ENCODE measurements at regions not wholly inside any gene's neighbourhood (a gene's known extent, or its start where the extent isn't known, plus 50 kb on each side); places are given as distances from the start of the nearest gene placed in this dataset.

DNA sequence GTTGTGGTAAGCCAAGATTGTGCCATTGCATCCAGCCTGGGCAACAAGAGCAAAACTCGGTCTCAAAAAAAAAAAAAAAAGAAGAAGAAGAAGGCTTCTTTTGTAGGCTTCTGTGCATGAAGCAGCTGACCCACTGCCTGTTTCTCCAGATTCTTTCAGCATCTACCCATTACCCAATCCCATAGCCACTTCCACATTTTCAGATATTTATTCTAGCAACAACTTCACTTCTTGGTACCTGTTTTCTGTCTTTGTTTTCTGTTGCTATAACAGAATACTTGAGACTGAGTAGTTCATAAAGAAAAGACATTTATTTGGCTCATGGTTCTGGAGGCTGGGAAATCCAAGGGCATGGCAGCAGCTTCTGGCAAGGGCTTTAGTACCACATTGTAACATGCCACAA is 95.3 kb upstream of the SGK1 start:
- TF ChIP-seq, protein P1, sequence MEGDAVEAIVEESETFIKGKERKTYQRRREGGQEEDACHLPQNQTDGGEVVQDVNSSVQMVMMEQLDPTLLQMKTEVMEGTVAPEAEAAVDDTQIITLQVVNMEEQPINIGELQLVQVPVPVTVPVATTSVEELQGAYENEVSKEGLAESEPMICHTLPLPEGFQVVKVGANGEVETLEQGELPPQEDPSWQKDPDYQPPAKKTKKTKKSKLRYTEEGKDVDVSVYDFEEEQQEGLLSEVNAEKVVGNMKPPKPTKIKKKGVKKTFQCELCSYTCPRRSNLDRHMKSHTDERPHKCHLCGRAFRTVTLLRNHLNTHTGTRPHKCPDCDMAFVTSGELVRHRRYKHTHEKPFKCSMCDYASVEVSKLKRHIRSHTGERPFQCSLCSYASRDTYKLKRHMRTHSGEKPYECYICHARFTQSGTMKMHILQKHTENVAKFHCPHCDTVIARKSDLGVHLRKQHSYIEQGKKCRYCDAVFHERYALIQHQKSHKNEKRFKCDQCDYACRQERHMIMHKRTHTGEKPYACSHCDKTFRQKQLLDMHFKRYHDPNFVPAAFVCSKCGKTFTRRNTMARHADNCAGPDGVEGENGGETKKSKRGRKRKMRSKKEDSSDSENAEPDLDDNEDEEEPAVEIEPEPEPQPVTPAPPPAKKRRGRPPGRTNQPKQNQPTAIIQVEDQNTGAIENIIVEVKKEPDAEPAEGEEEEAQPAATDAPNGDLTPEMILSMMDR (conservative IDR thresholded peaks at IDR 0.05; ENCODE audit: low read length): no peak
- TF ChIP-seq EZH2phosphoT487 (IDR thresholded peaks at IDR 0.05; ENCODE audit: borderline replicate concordance): no peak

Measured in Loucy (cell line).